GM10248 (cell line): ENCODE measurements at regions not wholly inside any gene's neighbourhood (a gene's known extent, or its start where the extent isn't known, plus 50 kb on each side); places are given as distances from the start of the nearest gene placed in this dataset.

Experiments
- CTCF ChIA-PET: fragments of 300-600 bp; sonication (Branson Sonifier 250); formaldehyde crosslinking; extraction: SDS; loops from one replicate; lab custom pipeline; 2021; ENCODE audit warnings: antibody characterized with exemption; lab: Yijun Ruan, JAX
- POLR2A ChIA-PET: fragments of 350-650 bp; sonication (Branson Sonifier 250); formaldehyde crosslinking; extraction: SDS; loops from one replicate; lab custom pipeline; 2020; ENCODE audit warnings: antibody characterized with exemption; lab: Yijun Ruan, JAX
- DNase-seq: peaks from one replicate; pipeline ENCODE4 v3.0.0; 2012; ENCODE audit errors: extremely low spot score
- CTCF ChIP-seq: IDR thresholded peaks from 2 replicates; pipeline ENCODE4 v1.5.1; 2012; ENCODE audit warnings: mild to moderate bottlenecking, low read depth; ENCODE audit errors: extremely low read depth, missing control alignments, control extremely low read depth

- ChIA-PET CTCF (interaction anchor here (1.2 to 2.9 kb wide), 2 partner anchors 8 to 12 kb away, joined by 4 to 12 read pairs; no protein-coding TSS in a partner anchor), POLR2A (no interaction called here)
- TF ChIP-seq CTCF = no peak
- no peak for DNase-seq
Measured at GRCh38 chr2:52995424-52995823, 772.2 kb upstream of the CHAC2 start.

GRCh38 chr2:52976143-52976949 lies 791.3 kb upstream of the CHAC2 start:
- POLR2A ChIA-PET = no interaction called here
- peak; percentile 7 for TF ChIP-seq CTCF
- CTCF ChIA-PET = interaction anchor here (0.9 kb wide), 1 partner anchor 15 kb away, joined by 3 read pairs; no protein-coding TSS in a partner anchor
- no peak for DNase-seq

- no peak for TF ChIP-seq CTCF
- CTCF ChIA-PET = no interaction called here
- POLR2A ChIA-PET = no interaction called here
- no peak for DNase-seq
Measured at GRCh38 chr2:52974127-52974526, 793.5 kb upstream of the CHAC2 start.

DNA sequence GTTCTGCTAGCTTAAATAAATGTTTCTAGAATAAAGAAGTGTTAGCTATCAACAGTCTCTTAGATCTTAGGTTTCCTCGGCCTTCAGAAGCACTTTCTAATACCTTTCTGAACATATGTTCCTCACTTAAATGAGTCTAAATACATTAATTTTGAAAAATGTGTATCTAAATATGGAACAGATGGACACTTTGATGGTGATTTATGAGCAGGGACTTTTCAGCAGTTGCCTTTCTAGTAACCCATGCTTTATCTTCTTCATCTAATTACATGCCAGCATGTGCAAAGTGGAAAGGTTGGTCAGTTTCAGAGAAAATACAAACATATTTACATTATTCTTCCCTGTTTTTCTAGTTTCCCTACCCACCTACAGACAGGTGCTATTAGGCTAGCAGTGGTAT lies 797.0 kb upstream of the CHAC2 start:
- DNase-seq = no peak
- POLR2A ChIA-PET = no interaction called here
- TF ChIP-seq CTCF = no peak
- CTCF ChIA-PET = interaction anchor here (0.8 kb wide), 1 partner anchor 14 kb away, joined by 3 read pairs; no protein-coding TSS in a partner anchor

DNA sequence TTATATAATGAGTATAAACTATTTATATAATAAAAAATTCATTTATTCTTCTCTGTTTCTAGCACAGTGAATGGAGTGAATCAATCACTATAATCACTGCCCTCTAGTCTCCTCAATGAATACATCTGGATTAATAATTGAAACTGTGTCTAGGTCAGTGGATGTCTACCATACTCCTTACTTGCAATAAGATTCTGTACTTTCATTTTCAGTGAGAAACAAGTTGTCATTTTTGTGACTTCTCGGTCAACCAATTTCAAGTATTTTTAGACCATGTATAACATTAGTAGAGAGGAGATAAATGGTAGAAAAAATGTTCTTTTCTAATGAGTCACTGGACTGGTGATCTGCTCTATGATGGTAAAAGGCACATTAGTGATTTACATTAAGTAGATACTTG lies 799.6 kb upstream of the CHAC2 start:
- DNase-seq = no peak
- ChIA-PET CTCF (no interaction called here), POLR2A (no interaction called here)
- no peak for TF ChIP-seq CTCF

DNA sequence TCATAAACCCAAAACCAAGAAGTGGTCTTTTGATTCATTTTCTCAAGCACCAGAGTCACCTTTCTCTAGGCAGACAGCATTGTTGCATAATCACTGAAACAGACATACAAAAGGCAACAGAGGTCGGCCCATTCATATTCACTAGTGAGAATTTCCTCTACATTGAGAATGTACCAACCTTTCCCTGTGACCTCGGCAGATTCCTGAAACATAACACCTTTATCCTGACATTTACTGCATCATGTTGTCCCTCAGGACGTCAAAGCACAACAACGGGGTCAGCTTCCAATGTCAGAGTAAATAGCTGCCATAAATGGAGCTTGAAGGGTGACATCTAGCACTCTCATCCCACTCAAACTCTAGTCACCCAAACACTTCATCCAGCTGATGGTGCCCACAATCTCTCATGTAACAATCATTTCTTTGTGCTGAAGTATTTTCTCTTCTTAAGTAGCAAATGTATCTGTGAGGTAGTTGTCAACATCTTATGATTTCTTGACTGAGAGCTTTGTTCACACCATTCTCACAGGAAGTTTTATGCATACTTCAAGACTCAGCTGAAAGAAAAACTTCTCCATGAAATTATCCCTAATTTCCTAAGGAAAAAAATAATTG lies 802.6 kb upstream of the CHAC2 start:
- ChIA-PET CTCF (interaction anchor here (0.9 to 1.3 kb wide), 2 partner anchors 11 to 22 kb away, joined by 3 read pairs; no protein-coding TSS in a partner anchor), POLR2A (no interaction called here)
- no peak for DNase-seq
- no peak for TF ChIP-seq CTCF
